Tibial nerve (tissue), 4 donors: ENCODE measurements at regions not wholly inside any gene's neighbourhood (a gene's known extent, or its start where the extent isn't known, plus 50 kb on each side); places are given as distances from the start of the nearest gene placed in this dataset.

Experiments
- CTCF ChIP-seq, 5 experiments: fragments of 200-600 bp in 3 of 5; fragments of 450-650 bp in 2 of 5; sonication (generic) in 3 of 5; IDR thresholded peaks; one replicate each; pipeline ENCODE4 v1.5.1; 2016 to 2019; ENCODE audit warnings: antibody characterized with exemption in 5 of 5, mild to moderate bottlenecking in 3 of 5, moderate library complexity in 2 of 5
- EP300 ChIP-seq, 2 donors: sonication (generic); formaldehyde crosslinking; IDR thresholded peaks; one replicate each; pipeline ENCODE4 v1.6.1; 2017; ENCODE audit warnings: antibody characterized with exemption in 2 of 2, mild to moderate bottlenecking in 1 of 2
- POLR2A ChIP-seq, 2 donors: fragments of 450-650 bp; IDR thresholded peaks; one replicate each; pipeline ENCODE4 v1.6.1; 2017; ENCODE audit warnings: antibody characterized with exemption in 2 of 2, mild to moderate bottlenecking in 2 of 2, moderate library complexity in 2 of 2

GRCh38 chr12:77347017-77347416 lies 281.6 kb upstream of the E2F7 start:
- TF ChIP-seq CTCF (IDR thresholded peaks at IDR 0.05) (no peak), EP300 (IDR thresholded peaks at IDR 0.05) (no peak), POLR2A (IDR thresholded peaks at IDR 0.05) (no peak)
